GM19023 (cell line): ENCODE measurements at regions not wholly inside any gene's neighbourhood (a gene's known extent, or its start where the extent isn't known, plus 50 kb on each side); places are given as distances from the start of the nearest gene placed in this dataset.
"Not testable (repeated sequence)": the region's sequence is repeated elsewhere in the genome, so short reads cannot be mapped to it uniquely, and the experiment has no call there.

Experiments used
- ATAC-seq: cut with Tn5 transposase; IDR thresholded peaks from one replicate; pipeline ENCODE4 v1.9.1; 2021; ENCODE audit warnings: mild to moderate bottlenecking, moderate library complexity; ENCODE audit not compliant: unreplicated experiment

DNA sequence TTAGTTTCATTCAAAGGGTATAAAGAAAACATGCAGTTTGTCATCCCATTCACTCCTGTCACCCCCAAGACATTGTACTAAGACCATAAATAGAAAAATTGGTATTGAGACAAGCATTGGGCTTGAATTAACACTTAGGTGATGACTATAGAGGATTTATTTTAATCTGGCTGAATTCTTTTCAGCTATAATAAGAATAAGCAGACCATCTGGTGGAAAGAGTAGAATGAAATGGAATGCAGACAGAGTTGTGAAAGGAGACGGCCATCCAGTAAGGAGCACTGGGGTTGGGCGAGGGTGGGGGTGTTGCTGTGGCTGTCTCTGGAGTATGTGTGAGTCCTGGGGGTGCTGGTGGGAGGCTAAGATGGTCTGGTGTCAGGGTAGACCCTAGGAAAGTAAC is 125.0 kb upstream of the IVNS1ABP start:
- ATAC-seq = no peak

DNA sequence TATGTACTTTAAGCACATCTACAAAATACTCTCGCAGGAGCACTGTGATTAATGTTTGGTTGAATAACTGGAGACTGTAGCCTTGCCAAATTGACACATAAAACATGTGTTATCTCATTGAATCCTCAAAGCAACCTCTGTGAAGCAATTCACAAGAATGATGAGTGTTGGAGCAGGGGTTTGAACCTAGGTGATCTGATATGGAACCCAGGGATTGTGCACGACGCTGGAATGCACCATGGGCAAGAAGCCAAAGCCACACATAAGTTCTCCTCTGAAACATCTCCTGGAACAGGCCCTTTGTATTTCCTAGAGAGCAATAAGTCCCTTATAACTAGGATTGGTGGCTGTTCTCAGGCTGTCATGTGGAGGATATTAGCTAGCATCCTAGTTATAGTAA is 124.6 kb upstream of the IVNS1ABP start:
- ATAC-seq = no peak

DNA sequence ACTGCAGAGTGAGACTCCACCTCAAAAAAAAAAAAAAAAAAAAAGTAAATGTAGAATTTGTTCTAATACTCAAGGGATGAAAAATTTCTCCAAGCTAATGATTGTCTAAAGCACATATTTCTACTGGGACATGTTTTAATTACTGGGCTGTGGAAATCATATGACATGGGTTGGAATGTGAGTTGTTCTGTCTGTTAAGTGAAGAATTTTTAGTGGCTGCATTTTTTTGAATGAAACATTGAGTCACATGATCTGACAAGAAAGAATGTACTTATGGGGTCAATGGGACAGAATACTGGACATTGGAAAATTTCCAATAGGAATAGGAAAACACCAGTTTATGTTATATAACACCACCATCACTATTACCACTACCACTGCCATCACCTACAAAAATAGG is 123.8 kb upstream of the IVNS1ABP start:
- no peak for ATAC-seq

DNA sequence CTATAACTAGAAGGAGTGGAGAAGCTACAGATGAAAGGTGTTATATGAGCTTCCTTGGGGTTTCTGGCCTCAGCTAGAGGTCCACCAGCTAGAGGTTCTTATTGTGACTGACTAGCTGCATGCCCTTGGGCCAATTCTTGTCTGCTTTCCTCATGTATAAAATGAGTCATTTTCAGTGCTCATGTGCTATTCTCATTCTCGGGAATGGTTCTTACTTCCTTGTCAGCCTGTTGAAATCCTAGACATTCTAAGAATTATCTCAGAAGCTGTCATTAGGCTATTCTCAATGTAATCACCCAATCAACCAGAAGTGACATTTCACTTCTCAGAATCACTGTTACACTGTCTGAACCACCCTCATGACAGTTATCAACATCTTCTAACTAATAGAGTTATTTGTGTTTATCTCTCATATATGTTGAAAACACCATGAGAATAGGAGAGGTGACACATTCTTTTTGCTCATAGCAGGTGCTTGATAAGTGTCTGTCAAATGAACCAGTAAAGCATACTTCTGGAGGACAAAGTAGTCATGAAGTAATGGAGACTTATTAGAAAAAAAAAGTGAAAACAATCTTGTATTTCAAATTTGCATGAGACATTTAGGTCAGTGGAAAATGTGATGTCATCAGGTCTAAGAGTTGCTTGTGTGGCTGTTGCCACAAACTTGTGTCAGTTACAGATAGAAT is 122.8 kb upstream of the IVNS1ABP start:
- ATAC-seq = peak; percentile 73

DNA sequence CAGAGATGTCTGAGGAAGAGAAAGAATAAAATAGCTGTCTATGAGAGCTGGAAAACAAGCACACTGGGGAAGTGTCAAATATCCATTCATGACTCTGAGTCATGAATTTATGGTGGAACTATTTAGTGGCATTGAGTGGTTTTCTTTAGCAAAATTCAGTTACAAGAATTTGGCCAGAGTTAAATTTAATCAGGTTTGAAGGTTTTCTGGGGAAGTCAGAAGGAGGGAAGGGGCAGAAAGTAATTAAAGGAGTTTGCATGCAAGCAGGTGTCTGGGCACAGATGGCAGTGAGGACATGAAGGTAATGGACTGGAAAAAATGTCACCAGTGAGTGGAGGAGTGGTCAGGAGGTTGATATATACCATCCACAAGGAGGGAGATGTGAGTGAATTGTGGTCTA is 121.9 kb upstream of the IVNS1ABP start:
- no peak for ATAC-seq

DNA sequence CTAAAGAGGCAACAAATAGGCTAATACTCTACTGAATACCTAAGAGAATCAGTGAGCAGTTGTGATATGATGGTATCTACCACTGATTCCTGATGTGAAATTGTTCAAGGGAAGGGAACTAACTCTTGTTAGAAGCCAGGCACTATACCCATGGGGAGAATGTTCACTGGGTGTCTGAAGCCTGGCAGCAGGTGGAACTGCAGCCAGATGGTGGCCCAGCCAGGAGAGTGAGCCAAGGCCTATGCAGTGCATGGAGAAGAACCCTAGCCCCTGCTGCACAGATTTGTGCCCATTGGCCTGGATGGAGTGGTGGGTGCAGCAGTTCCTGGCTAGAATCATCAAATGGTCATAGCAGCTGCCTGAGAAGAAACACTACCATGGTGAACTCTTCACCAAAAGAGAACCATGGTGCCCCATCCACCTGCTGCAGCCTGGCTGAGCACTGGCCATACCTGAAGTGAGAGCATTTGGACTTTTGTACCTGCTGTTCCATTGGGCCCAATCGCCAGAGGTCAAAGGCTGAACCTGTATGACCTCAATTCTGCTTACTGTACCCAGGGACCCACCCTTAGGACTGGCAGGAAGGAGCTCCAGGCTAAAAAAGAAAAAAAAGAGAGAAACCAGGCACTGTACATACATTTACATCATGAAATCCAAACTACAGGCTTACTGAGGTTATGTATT is 118.8 kb upstream of the IVNS1ABP start:
- no peak for ATAC-seq

DNA sequence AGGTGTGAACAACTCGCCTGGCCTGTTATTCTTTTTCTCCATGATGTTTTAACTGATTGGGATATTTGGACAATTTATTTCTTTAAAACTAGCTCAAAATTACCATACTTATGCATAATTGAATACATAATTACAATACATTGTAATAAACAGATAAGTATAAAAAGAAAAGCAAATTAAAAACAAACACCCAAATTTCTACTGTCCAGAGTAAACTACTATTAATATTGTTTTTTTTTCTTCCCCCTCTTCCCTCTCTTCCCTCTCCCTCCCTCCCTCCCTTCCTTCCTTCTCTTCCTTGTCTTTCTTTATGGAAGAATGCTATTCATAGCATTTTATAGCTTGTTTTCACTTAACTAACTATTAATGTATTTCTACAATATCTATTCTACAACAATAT is 117.7 kb upstream of the IVNS1ABP start:
- ATAC-seq = no peak

DNA sequence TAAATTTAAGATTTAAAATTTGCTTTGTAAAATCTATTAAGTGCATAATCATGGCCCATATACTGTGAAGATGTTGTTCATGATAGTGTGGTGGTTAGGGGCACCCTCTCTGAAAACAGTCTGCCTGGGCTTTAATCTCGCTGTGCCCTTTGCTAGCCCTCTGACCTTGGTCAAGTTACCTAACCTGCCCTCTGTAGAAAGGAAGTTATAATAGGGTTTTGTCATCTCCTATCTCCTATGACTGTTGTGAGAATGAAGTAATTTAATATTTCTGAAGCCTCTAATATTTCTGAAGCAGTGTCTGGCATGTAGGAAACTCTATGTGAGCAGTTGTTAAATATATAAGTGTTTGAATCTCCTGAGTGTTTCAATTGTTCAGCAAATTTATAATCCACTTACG is 116.6 kb upstream of the IVNS1ABP start:
- ATAC-seq = no peak

DNA sequence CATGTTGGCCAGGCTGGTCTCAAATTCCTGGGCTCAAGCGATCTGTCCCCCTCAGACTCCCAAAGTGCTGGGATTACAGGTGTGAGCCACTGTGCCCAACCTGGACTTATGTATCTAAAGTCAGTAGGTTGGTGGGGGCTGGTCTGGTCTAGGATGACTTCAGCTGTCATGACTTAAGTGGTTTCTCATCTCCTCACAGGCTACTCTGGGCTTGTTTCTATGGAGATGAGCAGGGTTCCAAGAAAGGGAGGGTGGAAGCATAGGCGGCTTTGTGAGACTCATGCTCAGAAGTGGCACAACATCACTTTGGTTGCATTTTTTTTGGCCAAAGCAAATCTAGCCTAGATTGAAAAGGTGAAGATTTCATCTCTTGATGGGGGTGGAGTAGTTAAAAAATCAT is 115.9 kb upstream of the IVNS1ABP start:
- no peak for ATAC-seq

DNA sequence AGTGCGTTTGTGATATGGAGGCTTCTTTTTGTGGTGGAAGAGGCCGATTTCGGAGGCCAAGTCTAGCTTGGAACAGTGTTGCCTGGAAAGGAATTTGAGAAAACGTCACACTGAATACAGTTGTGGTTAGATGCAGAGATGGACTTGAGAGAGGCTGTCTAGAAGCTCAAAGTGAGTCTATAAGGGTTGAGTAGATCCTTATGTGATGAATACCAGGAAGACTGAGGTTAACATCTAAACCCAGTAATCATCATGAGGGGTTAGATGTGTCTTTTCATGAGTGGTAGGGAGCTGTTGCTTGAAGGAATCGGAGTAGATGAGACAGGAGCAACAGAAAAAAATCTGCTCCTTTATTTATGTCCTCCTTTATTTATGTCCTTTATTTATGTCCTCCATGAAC is 114.6 kb upstream of the IVNS1ABP start:
- ATAC-seq = no peak

DNA sequence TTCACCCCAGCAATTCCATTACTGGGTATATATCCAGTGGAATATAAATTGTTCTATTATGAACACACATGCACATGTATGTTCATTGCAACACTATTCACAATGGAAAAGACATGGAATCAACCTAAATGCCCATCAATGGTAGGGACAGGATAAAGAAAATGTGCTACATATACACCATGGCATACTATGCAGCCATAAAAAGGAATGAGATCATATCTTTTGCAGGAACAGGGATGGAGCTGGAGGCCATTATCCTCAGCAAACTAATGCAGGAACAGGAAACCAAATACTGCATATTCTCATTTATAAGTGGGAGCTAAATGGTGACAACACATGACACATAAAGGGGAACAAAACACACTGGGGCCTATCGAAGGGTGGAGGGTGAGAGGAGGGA is 112.6 kb upstream of the IVNS1ABP start:
- not testable (repeated sequence) for ATAC-seq

DNA sequence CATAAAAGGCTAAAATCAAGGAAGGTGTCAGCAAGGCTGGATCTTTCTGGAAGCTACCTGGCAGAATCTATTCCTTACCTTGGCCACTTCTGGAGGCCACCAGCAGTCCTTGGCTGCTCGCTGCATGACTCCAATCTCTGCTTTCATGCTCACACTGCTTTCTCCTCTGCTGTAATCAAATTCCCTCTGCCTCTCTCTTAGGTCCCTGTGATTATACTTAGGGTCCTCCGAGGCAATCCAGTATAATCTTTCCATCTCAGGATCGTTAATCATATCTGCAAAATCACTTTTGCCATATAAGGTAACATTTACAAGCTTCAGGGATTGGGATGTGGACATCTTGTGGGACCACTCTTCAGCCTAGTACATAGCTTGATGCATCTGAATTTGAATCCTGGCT is 110.7 kb upstream of the IVNS1ABP start:
- ATAC-seq = no peak

DNA sequence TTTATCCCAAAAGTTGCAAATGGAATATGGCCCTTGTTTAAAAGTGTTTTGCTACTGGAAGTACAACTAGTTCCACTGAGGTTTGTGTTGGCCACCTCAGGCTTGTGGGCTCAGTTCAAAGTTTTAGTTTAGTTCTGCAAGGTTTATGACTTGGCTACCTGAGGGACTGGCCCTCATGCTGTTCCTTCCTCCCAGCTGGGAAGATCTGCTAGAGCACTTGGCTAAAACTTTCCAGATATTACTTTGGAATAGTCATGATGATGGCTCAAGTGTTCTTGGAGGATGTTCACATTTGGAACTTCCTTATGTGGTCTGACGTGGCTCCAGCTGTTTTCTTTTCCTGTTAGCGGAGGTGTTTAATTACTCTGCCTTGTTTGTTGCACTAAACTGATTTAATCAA is 110.2 kb upstream of the IVNS1ABP start:
- no peak for ATAC-seq

DNA sequence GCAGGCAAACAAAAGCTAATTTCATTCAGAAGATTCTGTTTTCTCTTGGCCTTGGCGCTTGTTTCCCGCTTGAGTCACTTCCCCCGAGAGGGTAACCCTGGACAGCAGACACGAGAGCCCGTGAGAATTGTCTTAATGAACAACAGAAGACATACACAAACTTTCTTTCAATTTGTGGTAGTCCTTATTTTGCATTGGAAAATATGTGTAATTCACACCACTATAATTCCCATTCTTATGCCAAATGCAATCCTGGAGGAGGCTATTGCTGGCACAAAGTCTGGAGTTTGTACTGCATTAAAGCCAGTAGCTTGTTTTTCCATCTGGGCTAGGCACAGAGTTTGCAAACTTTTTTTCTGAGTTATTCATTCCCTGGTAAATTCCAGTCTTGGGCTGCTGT is 109.8 kb upstream of the IVNS1ABP start:
- no peak for ATAC-seq

DNA sequence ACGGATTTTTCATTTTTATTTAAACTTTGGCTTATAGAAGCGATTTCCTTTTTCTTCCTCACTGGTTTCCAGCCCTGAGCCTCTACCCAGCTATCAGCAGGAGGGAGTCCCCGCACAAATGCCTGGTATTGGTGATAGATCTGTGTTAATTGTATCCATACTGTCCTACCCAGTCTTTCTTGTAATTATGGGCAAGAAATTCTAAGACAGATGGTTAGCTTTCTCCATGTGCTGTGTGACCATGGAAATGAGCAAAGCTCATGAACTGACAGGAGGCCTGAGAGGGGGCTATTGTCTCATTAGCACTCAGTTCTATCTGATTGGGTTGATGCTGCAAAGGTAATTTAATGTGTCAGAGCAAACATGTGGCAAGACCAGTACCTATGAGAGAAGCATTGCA is 108.1 kb upstream of the IVNS1ABP start:
- ATAC-seq = no peak

DNA sequence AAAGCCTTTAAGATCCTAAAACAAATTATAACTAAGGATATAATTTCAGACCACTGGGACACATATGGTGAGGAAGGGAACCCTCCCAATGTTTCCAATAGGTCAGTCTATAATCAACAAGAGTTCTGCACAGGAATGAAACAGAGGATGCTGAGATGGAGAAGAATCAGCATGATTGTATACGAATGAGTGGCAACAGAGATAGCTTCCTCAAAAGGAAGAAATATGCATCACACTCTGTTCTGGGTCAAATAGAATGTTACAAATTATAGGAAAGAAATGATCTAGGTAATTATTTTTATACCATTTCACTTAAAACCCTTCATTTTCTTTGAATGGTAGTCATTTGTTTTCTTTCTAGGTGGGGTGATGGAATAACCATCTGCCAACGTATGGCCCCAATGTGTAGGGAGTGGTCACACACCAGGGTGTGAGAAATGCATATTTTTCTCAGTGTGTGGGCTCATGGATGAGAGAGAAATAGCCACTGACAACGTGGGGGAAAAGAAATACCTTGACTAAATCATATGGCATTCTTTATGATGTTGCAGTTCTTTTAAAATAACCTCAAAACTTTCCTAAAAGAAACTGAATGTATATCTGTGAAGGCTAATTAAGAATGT is 104.6 kb upstream of the IVNS1ABP start:
- no peak for ATAC-seq

DNA sequence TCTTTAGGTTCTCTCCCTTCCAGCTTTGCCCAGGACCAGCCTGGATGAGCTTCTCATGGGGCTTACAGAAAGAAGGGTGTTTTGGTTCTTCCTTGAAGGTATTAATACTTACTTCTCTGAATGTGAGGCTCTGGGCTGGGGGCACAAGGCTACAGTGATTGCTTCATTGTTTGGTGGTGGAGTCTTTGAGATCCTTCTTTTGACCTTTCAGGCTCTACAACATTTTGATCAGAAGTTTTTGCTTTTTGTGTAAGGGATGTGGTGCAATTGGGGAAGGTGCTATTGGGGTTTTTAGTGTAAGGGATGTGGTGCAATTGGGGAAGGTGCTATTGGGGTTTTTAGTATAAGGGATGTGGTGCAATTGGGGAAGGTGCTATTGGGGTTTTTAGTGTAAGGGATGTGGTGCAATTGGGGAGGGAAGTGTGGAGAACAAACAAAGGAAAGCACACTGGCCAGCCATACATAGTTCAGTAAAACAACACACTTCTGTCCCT is 103.6 kb upstream of the IVNS1ABP start:
- no peak for ATAC-seq

DNA sequence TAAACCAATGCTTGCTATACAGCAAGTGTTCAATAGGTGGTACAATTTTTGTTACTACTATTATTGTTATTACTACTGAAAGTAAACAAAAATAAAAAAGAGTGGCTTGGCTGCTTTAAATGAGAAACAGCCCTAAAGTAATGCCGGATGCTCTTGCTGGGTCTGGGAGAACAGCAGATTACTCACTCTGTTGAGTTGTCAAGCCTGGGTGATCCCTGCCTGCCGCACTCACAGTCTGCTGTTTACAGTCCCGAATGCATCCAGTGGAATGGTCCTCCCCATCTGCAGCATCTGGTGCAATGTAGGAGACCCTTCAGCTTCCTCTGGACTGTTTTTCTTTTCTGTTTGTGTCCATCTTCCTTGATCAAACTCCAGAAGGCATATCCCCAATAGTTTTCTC is 102.7 kb upstream of the IVNS1ABP start:
- ATAC-seq = no peak

DNA sequence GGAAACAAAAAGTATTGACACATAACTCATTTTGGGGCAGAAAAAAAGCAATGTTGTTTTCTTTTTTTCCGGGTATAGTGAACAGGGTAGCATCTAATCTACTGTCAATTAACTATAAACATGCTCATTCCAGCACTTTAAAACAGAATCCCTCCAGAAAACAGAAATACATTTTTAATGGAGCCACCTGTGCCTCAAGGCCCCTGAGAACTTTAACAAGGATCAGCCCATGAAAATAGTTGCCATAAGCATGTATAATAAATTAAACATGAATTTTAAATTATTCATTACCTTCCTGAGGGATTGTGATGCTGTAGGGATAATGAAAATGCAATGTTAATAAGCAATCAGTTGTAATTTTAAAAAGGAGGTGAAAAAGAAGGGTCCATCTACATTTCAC is 101.4 kb upstream of the IVNS1ABP start:
- no peak for ATAC-seq

DNA sequence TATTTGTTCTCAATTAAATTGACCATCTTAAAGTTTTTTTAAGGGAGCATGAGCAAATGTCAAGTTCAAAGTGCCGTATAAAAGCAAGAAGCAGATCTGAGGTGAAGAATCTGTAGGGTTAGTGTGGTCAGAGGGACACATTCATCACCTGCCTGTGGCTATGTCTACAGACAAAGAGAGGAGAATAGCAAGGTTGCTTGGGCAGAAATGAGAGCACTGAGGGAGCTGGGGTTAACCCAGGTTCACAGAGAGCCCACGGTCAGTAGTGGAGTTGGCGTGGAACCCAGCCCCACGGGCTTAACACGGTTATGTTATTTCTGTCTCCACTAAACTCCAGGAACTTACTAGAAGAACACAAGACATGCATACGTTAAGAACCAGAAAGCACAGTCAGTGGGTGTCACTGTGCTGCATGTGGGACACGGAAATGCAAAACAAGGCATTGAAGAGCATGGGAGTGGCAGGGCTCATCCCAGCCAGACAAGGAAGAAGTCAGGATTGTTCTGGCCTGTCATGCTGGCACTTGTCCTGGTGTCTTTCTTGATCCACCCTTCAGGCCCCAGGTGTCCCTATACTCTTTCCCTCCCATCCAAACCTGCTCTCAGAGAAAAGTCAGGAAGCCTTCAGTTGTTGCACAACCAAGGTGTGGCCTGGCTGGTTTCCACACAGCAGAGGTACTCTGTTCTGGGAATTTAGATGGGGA is 95.5 kb upstream of the IVNS1ABP start:
- ATAC-seq = no peak

DNA sequence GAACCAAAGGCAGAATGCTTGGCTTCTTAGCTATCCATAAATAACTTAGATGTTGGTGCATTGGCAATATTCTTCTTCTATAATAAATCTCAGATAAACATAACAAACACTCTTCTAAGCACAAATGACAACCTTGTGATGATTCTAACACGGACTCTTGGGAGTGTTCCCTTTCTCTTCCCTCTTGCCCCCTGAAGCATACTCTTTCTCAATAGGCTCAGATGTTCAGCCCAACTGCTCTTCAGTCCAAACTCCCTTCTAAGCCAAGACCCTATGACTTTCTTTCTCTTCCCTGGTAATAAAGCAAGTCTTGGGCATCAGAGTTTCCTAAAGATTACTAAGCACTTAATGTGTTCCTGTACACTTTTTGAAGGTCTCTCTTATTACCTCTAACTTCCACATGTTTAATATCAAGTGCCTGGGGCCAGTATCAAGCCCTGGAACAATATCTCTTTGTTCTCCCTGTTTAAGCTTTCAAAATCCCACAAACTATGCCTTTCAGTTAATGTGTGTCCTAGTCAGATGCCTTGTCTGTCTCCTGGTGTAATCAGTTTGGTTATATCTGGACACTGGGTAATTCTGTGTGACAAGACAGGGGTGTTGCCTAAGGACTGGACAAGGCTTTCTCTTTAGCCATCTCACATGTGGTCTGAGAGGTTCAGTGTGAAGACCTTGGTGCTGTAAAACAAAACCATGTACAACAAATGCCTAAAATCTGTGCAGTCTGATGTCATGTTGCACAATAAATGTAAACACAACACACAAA is 92.9 kb upstream of the IVNS1ABP start:
- no peak for ATAC-seq
